ENCODE measurements at regions not wholly inside any gene's neighbourhood (a gene's known extent, or its start where the extent isn't known, plus 50 kb on each side); places are given as distances from the start of the nearest gene placed in this dataset.

- ATAC-seq (ENCODE audit: insufficient number of reproducible peaks, low FRiP score, low read depth) (no peak), DNase-seq (ENCODE audit: low spot score) (no peak)
- TF ChIP-seq, protein P1, sequence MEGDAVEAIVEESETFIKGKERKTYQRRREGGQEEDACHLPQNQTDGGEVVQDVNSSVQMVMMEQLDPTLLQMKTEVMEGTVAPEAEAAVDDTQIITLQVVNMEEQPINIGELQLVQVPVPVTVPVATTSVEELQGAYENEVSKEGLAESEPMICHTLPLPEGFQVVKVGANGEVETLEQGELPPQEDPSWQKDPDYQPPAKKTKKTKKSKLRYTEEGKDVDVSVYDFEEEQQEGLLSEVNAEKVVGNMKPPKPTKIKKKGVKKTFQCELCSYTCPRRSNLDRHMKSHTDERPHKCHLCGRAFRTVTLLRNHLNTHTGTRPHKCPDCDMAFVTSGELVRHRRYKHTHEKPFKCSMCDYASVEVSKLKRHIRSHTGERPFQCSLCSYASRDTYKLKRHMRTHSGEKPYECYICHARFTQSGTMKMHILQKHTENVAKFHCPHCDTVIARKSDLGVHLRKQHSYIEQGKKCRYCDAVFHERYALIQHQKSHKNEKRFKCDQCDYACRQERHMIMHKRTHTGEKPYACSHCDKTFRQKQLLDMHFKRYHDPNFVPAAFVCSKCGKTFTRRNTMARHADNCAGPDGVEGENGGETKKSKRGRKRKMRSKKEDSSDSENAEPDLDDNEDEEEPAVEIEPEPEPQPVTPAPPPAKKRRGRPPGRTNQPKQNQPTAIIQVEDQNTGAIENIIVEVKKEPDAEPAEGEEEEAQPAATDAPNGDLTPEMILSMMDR (IDR thresholded peaks at IDR 0.05), result no peak
Observed at GRCh38 chr10:55867848-55868247, 493.2 kb downstream of the ZWINT start.

DNA sequence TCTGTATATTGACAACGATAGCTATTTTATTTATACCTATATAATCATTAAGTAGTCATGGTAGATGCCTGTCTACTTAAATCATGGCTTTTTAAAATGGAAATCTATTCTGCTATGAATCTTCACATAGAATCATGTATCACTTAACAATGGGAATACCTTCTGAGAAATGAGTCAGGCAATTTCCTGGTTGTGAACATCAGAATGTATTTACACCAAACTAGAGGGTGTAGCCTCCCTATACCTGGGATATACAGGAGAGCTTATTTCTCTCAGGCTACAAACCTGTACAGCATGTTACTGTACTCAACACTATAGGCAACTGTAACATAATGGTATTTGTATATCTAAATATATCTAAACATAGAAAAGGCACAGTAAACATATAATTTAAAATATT, 502.3 kb downstream of the ZWINT start:
- no peaks in the 10 kb centered on the region for H3K27me3 ChIP-seq (replicated peaks; ENCODE audit: insufficient read depth)
- no peak overlapping the region for H3K27ac ChIP-seq
- TF ChIP-seq, protein P1 (IDR thresholded peaks at IDR 0.05), result no peak
- H3K4me1 ChIP-seq (ENCODE audit: control insufficient read depth in 1 of 2, low read depth in 2 of 2), result no peaks in the 10 kb centered on the region
- no peaks in the 10 kb centered on the region for H3K9me3 ChIP-seq
- H3K4me3 ChIP-seq, result no peak overlapping the region
- no peaks in the 10 kb centered on the region for H3K36me3 ChIP-seq
- no peak for DNase-seq (ENCODE audit: low spot score)
- ATAC-seq (ENCODE audit: insufficient number of reproducible peaks, low FRiP score, low read depth), result no peak

More at GRCh38 chr10:55867848-55868247, 493.2 kb downstream of the ZWINT start:
- Histone ChIP-seq H3K36me3 (no peaks in the 10 kb centered on the region), H3K4me3 (no peak overlapping the region), H3K27ac (no peak overlapping the region), H3K4me1 (ENCODE audit: control insufficient read depth in 1 of 2, low read depth in 2 of 2) (no peaks in the 10 kb centered on the region), H3K9me3 (no peaks in the 10 kb centered on the region), H3K27me3 (replicated peaks; ENCODE audit: insufficient read depth) (no peaks in the 10 kb centered on the region)

- TF ChIP-seq, protein P1 (IDR thresholded peaks at IDR 0.05), result no peak
- H3K36me3 ChIP-seq, result no peaks in the 10 kb centered on the region
- DNase-seq (ENCODE audit: low spot score), result no peak
- no peaks in the 10 kb centered on the region for H3K4me1 ChIP-seq (ENCODE audit: control insufficient read depth in 1 of 2, low read depth in 2 of 2)
- no peaks in the 10 kb centered on the region for H3K27me3 ChIP-seq (replicated peaks; ENCODE audit: insufficient read depth)
- no peak overlapping the region for H3K27ac ChIP-seq
- H3K4me3 ChIP-seq, result no peak overlapping the region
- ATAC-seq (ENCODE audit: insufficient number of reproducible peaks, low FRiP score, low read depth), result no peak
- H3K9me3 ChIP-seq, result no peaks in the 10 kb centered on the region
Observed at GRCh38 chr10:55852900-55853299, 508.2 kb downstream of the ZWINT start.

DNA sequence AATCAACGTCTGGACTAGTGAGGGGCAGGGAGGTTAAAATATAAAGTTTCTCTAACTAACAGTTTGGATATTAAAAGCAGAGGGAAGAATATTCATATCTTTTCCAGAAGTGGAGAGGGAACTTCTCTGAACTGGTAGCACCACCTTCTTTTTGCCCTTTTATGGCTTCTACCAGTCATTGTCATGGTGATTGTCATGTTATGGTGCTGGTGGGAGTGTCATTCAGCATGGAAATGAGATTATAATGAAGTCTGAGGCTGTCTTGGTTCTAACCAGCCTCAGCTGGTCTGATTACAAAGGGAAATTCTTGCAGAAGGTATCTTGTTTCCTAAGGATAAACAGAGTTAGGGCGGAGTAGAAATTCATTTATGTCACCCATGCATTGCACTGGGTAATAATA, 523.8 kb downstream of the ZWINT start:
- H3K27me3 ChIP-seq (replicated peaks; ENCODE audit: insufficient read depth), result no peaks in the 10 kb centered on the region
- no peaks in the 10 kb centered on the region for H3K9me3 ChIP-seq
- H3K36me3 ChIP-seq, result no peaks in the 10 kb centered on the region
- H3K4me1 ChIP-seq (ENCODE audit: control insufficient read depth in 1 of 2, low read depth in 2 of 2), result no peaks in the 10 kb centered on the region
- ATAC-seq (ENCODE audit: insufficient number of reproducible peaks, low FRiP score, low read depth) (no peak), DNase-seq (ENCODE audit: low spot score) (no peak)
- H3K4me3 ChIP-seq, result no peak overlapping the region
- no peak overlapping the region for H3K27ac ChIP-seq
- TF ChIP-seq, protein P1 (IDR thresholded peaks at IDR 0.05), result no peak

DNA sequence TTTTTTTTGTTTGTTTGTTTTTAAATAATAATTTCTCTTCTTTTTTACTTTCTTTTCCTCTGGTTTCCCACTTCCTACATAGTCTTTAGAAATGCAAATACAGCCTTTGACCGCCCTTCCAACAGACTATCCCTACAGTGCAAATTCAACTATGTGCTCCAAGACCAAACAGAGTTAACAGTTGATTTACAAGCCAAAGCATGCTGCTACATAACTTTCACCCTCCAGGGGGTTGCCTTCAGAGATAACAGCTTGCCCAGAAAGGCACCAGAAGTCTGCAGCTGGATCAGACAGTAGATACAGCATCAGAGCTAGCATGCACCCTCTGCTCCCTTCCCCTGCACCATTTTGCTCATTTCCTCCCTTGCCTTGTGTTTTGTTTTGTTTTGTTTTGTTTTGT, 539.0 kb downstream of the ZWINT start:
- no peak overlapping the region for H3K4me3 ChIP-seq
- H3K9me3 ChIP-seq, result no peaks in the 10 kb centered on the region
- DNase-seq (ENCODE audit: low spot score), result no peak
- H3K27me3 ChIP-seq (replicated peaks; ENCODE audit: insufficient read depth), result no peaks in the 10 kb centered on the region
- no peaks in the 10 kb centered on the region for H3K4me1 ChIP-seq (ENCODE audit: control insufficient read depth in 1 of 2, low read depth in 2 of 2)
- no peaks in the 10 kb centered on the region for H3K36me3 ChIP-seq
- no peak overlapping the region for H3K27ac ChIP-seq
- TF ChIP-seq, protein P1 (IDR thresholded peaks at IDR 0.05), result no peak
- ATAC-seq (ENCODE audit: insufficient number of reproducible peaks, low FRiP score, low read depth), result no peak
